ENCODE measurements at regions not wholly inside any gene's neighbourhood (a gene's known extent, or its start where the extent isn't known, plus 50 kb on each side); places are given as distances from the start of the nearest gene placed in this dataset.

DNA sequence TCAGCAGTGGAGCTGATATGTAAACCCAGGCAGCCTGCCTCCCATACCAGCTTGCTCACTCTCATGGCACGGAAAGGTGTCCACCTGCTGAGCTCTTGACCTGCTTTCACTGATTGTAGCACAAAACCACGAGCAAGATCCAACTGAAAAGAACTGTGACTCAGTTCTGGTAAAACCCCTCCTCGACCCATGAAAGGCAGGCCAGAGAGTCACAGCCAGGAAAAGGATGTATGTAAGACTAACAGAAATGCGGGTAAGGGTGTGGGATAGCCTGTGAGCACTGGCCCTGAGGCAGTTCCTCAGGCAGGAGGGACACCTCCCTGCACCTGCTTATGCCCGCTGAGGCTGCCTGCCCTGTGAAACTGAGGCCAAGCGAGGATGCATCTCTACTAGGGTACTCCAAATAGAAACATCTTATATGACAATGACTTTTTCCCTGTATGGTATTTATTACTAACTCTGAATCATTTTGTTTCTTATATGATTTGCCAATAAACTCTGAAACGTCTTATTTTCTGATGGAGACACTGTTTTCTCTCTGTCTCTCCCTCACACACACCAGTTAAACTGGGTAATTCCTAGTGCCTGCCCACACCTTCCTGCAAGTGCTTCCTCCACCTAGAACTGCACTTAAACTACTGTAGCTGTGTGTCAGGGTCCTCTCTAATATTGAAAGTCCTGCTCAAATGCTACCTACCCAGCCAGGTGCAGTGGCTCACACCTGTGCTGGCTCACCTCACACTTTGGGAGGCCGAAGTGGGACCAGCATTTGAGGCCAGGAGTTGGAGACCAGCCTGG lies 73.3 kb upstream of the GHITM start:
- no peaks in the 10 kb centered on the region for H3K79me2 ChIP-seq (ENCODE audit: control insufficient read depth in 1 of 2, insufficient read depth in 2 of 2, low read length in 2 of 2)
- no peak overlapping the region for H2AFZ ChIP-seq (ENCODE audit: low read length)
- ChIA-PET CTCF (ENCODE audit: partially characterized antibody) (interaction anchor here (0.7 to 11.5 kb wide), 3 partner anchors 11 to 148 kb away, joined by 3 to 82 read pairs (median 4); no protein-coding TSS in a partner anchor), POLR2A (ENCODE audit: partially characterized antibody) (no interaction called here)
- H3K23ac ChIP-seq (ENCODE audit: insufficient read length) = no peak overlapping the region
- no peak overlapping the region for H3K4me2 ChIP-seq (ENCODE audit: insufficient read depth in 1 of 2, low read depth in 2 of 2, low read length in 2 of 2)
- H3K4ac ChIP-seq (replicated peaks; ENCODE audit: insufficient read length, low read depth, low read length) = no peak overlapping the region
- no peak overlapping the region for H4K91ac ChIP-seq (replicated peaks; ENCODE audit: insufficient read length, low read length)
- DNase-seq (ENCODE audit: low read depth in 1 of 2, low spot score in 2 of 2) (no peak), FAIRE-seq (no peak)
- peaks cover 0 to 3% of the 10 kb centered on the region in 2 experiments; a peak in 1 of 4 replicates for H3K9me3 ChIP-seq (ENCODE audit: insufficient read depth in 2 of 2, low read depth in 1 of 2, low read length in 1 of 2)
- WGBS, 2 experiments (ENCODE audit: extremely low coverage in 1 of 2, insufficient coverage in 1 of 2, insufficient read length in 1 of 2, insufficient replicate concordance in 2 of 2, low coverage in 1 of 2, low lambda C conversion rate in 2 of 2, missing lambda C conversion rate in 1 of 2) = 82% methylated on average over 8 of the region's 8 CpGs; no CpG with 5 or more reads in 1 of the 2 experiments
- H2BK120ac ChIP-seq (replicated peaks; ENCODE audit: low read depth, low read length) = no peak overlapping the region
- H3K4me1 ChIP-seq (replicated peaks in 1 of 4; ENCODE audit: control insufficient read depth in 3 of 4, insufficient read depth in 4 of 4, low read length in 3 of 4) = no peaks in the 10 kb centered on the region
- H2BK12ac ChIP-seq (ENCODE audit: low read depth, low read length) = no peak overlapping the region
- no peak overlapping the region for H2BK5ac ChIP-seq (ENCODE audit: low read depth, low read length)
- no peak overlapping the region for H2BK20ac ChIP-seq (ENCODE audit: low read length)
- H3K23me2 ChIP-seq (ENCODE audit: low read depth, low read length) = no peaks in the 10 kb centered on the region
- no peak overlapping the region for H3K14ac ChIP-seq (ENCODE audit: insufficient read length)
- no peak overlapping the region for H3K4me3 ChIP-seq (ENCODE audit: extremely low read depth in 1 of 4, insufficient read depth in 2 of 4, low read depth in 3 of 4, low read length in 4 of 4)
- H3K27ac ChIP-seq (ENCODE audit: low read depth, low read length) = no peak overlapping the region
- H4K5ac ChIP-seq (ENCODE audit: insufficient read length, low read depth, low read length) = no peak overlapping the region
- no peaks in the 10 kb centered on the region for H3K36me3 ChIP-seq (ENCODE audit: control insufficient read depth in 2 of 4, insufficient read depth in 4 of 4, low read length in 3 of 4)
- no peak overlapping the region for H4K8ac ChIP-seq (ENCODE audit: extremely low read depth, insufficient read depth, low read length)
- no peaks in the 10 kb centered on the region for H3K79me1 ChIP-seq (ENCODE audit: low read depth, low read length)
- H4K20me1 ChIP-seq (replicated peaks in 1 of 2; ENCODE audit: control insufficient read depth in 1 of 2, insufficient read depth in 2 of 2, low read length in 2 of 2) = no peaks in the 10 kb centered on the region
- no peak overlapping the region for H2AK5ac ChIP-seq (ENCODE audit: low read depth, low read length)
- H3K27me3 ChIP-seq (replicated peaks in 1 of 4; ENCODE audit: control insufficient read depth in 3 of 4, extremely low read depth in 1 of 4, insufficient read depth in 3 of 4, low read length in 3 of 4) = no peaks in the 10 kb centered on the region
- no peak overlapping the region for H3K9ac ChIP-seq (replicated peaks in 1 of 4; ENCODE audit: extremely low read depth in 1 of 4, low read depth in 3 of 4, low read length in 3 of 4)
- H3K56ac ChIP-seq (replicated peaks; ENCODE audit: insufficient read length, low read depth, low read length) = no peak overlapping the region
- no peak overlapping the region for H2BK15ac ChIP-seq (ENCODE audit: low read length)
- H3K18ac ChIP-seq (ENCODE audit: extremely low read depth, low read length) = no peak overlapping the region
- TF ChIP-seq RNF2 (IDR thresholded peaks at IDR 0.05; ENCODE audit: borderline replicate concordance, low read depth, low read length, missing control alignments, poor library complexity, severe bottlenecking) (no peak), CBX8 (IDR thresholded peaks at IDR 0.05; ENCODE audit: borderline replicate concordance, low read depth, low read length) (no peak), CHD2 (IDR thresholded peaks at IDR 0.05; ENCODE audit: low read length) (no peak), PHF8 (conservative IDR thresholded peaks at IDR 0.05; ENCODE audit: low read depth, low read length) (no peak), MAFK (IDR thresholded peaks at IDR 0.05; ENCODE audit: low read depth, low read length) (no peak), POU5F1 (IDR thresholded peaks at IDR 0.05; ENCODE audit: low read depth, low read length) (no peak), CBX5 (IDR thresholded peaks at IDR 0.05; ENCODE audit: low read depth, low read length) (no peak), SAP30 (IDR thresholded peaks at IDR 0.05; ENCODE audit: insufficient read depth, insufficient replicate concordance, low read length) (no peak), NRF1 (IDR thresholded peaks at IDR 0.05; ENCODE audit: low read depth, low read length) (no peak), SIRT6 (IDR thresholded peaks at IDR 0.05; ENCODE audit: low read length) (no peak), HDAC6 (IDR thresholded peaks at IDR 0.05; ENCODE audit: low read depth, low read length) (no peak), EZH2 (IDR thresholded peaks at IDR 0.05; ENCODE audit: low read depth, low read length, severe bottlenecking) (no peak), POLR2AphosphoS5 (IDR thresholded peaks at IDR 0.05; ENCODE audit: low read depth, low read length) (no peak), BACH1 (IDR thresholded peaks at IDR 0.05; ENCODE audit: low read length) (no peak)
